SK-N-DZ (cell line): ENCODE measurements at regions not wholly inside any gene's neighbourhood (a gene's known extent, or its start where the extent isn't known, plus 50 kb on each side); places are given as distances from the start of the nearest gene placed in this dataset.

Experiments used
- DNase-seq: peaks from one replicate; pipeline ENCODE4 v3.0.0-alpha.2; 2015; ENCODE audit warnings: low spot score

DNA sequence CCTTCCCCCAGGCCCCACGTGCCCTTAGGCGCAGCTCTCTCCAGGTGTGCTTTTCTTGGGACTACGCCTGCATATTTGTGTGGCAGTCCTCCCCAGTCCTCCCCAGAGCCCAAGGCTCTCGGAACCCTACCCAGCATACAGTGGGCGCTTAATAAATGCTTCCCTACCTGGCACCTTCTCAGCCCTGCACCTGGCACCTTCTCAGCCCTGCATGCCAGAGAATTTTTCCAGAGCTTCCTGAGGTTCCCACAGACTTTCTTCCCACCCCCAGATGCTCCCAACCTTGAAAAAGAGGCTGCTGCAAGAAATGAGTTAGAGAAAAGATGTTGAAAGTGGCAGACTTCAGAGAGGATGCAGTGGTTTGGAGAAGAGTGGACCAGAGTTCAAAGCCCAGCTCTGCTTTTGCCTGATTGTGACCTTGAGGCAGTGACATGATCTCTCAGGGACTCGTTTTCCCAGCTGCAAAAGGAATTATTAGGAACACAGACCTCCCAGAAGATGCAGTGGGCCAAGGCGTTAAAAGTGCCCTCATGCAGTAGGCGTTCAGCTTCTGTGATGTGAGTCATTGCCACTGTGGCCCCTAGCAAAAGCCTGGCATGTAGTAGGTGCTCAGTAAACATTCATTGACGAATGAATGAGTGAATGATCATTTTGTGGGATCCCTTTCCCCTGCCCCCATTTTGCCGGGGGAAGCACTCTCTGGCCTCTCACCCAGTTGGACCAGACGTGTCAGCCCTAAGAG lies 167.2 kb downstream of the PHETA1 start:
- DNase-seq = no peak

DNA sequence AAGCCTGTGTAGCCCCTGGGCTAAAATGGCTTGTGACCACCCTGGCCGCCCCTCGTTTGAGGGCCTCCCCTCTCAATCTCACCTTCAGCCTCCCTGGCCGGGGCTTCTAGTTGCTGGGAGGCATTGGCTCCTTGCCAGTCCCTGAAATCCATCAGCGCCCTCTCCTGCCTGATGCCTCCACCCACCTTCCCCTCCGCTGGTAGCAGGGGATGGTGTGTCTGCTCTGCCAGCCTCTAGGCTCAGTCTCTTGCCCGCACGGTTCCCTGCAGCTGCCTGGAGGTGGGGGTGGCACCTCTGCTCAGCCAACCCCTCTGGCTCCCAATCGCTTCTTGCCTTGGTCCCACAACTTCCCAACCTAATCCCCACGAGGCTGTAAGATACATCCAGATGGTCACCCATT lies 167.9 kb downstream of the PHETA1 start:
- DNase-seq = no peak

DNA sequence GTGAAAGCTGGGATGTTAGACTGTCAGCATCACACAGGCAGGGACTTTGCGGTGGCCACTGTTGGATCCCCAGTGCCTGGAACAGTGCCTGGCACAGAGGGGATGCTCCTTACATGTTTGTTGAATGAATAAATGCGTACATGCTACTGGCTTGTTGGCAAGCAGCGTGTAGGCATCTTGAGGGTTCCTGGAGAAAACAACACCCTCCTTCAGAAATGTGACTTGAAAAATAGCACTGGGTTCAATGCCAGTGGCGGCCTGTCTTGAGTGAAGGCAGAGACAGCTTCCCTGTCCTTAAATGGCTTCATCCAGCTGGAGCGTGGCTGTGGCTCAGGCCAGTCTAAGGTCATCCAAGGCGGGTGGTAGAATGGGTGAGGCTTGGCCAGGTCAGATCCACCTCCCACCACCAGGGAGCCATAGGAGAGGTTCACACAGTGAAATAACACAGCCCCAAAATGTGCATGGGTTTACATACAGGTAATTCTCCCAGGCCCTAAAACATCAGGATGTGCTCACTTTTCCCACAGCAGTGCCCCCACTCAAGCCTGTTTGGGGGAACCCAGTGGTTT lies 171.4 kb downstream of the PHETA1 start:
- no peak for DNase-seq

GRCh38 chr12:111196532-111196931 lies 172.4 kb downstream of the PHETA1 start:
- DNase-seq = no peak

DNA sequence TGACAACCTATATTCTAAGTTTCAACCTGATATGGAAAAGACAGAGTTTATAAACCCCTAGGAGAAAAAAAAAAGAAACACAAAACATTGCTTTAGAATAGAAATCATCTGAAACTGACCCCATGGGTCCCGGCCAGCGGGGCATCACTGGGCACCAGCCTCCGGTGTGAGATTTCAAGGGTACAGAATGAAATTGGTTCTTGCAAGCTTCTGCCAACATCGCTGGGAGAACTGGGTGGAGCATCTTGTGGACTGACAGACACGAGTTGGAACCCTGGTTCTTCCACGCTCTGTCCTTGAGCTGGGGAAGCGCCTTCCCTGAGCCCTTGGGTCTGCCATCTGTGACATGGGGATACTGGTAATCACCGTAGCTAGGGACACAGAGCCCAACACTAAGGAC lies 173.6 kb downstream of the PHETA1 start:
- DNase-seq = no peak

- DNase-seq = no peak
These were observed 174.2 kb downstream of the PHETA1 start for GRCh38 chr12:111194703-111195051.

- DNase-seq = no peak
These were observed 174.8 kb downstream of the PHETA1 start for GRCh38 chr12:111193977-111194702.

GRCh38 chr12:111193496-111193895 lies 175.4 kb downstream of the PHETA1 start:
- no peak for DNase-seq

GRCh38 chr12:111193067-111193466 lies 175.8 kb downstream of the PHETA1 start:
- DNase-seq = no peak

DNA sequence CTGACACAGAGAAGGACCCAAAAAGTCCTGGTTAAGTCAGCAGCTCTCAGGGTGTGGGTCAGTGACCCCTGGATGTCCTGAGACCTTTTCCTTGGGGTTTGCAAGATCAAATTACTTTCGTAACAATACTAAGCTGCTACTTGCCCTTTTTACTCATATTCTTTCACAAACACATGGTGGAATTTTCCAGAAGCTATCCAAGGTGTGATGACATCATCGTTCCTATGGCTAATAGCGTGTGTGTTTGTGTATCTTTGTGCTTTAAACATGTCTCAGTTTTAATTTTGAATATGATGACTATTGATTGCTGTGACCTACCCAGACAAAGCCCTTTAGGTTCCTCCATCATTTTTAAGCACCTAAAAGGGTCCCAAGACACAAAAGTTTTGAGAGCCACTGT lies 176.2 kb downstream of the PHETA1 start:
- DNase-seq = no peak

- DNase-seq = no peak
These were observed 178.0 kb downstream of the PHETA1 start for GRCh38 chr12:111190741-111191526.

DNA sequence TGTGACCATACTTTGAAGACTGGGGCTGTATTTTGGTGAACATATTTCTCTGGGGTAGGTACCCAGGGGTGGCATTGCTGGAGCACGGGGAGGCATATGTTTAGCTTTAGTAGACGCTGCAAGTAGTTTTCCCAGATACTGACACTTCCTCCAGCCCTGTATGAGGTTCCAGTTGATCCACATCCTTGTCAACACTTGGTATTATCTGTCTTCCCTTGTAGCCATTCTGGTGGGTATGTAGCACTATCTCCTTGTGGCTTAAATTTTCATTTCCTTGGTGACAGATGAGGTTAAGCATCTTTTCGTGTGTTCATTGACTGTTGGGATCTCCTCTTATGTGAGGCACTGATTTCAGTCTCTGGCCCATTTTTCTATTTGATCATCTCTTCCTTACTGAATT lies 179.1 kb downstream of the PHETA1 start:
- no peak for DNase-seq

- DNase-seq = no peak
These were observed 180.5 kb downstream of the PHETA1 start for GRCh38 chr12:111188436-111188835.

DNA sequence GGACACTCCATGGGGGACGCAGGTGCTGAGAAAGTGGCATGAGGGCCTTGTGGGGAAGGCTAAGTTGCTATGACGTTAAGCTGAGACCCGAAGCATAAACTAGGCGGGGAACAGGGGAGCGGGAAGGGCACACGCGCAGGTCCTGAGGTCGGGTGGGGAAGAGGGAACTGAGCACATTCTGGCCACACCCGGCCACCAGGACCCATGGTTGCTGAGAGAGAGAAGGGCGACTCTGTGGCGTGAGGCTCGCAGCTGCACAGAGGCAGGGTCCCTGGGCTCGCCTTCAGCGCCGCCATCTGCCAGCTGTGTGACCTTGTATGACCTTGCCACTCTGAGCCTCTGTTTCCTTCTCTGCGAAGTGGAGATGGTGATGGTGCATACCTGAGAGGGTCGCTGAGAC lies 182.5 kb downstream of the PHETA1 start:
- DNase-seq = no peak

- DNase-seq = no peak
These were observed 183.0 kb downstream of the PHETA1 start for GRCh38 chr12:111185889-111186227.

- no peak for DNase-seq
These were observed 183.5 kb downstream of the PHETA1 start for GRCh38 chr12:111185206-111185888.

DNA sequence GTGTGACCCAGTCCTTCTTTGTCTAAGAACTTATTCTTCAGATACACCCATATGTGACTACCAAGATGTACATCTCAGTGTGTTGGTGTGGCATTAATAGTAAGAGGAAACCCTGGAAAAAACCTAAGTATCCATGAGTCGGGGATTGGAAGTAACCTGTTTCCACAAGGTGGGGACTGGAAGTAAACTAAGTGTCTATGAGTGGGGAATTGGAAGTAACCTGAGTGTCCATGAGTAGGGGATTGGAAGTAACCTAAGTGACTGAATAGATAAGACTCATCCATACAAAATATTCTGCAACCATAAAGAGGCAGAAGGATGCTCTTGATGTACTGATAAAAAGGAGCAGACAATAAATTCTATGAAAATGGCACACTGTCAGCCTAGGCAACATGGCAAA lies 184.7 kb downstream of the PHETA1 start:
- no peak for DNase-seq

DNA sequence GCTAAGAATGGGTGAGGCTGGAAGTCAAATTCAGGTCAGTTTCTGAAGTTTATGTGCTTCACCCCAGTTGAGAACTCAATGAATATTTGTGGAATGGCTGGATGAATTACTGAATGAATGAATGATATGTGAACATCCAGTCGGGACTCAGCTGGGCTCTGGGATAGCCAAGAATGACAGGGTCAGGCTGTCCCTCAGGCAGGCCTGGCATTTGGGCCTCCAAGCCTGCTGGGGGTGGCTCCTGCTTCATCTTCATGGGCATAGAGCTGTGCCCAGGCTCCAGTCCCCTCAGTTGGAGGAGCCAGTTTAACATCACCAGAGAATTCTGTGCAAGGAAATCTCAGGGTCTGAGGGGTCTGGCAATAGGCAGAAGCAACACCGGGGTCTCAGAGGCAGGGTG lies 185.8 kb downstream of the PHETA1 start:
- DNase-seq = no peak

GRCh38 chr12:111182382-111182781 lies 186.5 kb downstream of the PHETA1 start:
- no peak for DNase-seq

- peak; percentile 98 for DNase-seq
These were observed 187.7 kb downstream of the PHETA1 start for GRCh38 chr12:111181143-111181726.

DNA sequence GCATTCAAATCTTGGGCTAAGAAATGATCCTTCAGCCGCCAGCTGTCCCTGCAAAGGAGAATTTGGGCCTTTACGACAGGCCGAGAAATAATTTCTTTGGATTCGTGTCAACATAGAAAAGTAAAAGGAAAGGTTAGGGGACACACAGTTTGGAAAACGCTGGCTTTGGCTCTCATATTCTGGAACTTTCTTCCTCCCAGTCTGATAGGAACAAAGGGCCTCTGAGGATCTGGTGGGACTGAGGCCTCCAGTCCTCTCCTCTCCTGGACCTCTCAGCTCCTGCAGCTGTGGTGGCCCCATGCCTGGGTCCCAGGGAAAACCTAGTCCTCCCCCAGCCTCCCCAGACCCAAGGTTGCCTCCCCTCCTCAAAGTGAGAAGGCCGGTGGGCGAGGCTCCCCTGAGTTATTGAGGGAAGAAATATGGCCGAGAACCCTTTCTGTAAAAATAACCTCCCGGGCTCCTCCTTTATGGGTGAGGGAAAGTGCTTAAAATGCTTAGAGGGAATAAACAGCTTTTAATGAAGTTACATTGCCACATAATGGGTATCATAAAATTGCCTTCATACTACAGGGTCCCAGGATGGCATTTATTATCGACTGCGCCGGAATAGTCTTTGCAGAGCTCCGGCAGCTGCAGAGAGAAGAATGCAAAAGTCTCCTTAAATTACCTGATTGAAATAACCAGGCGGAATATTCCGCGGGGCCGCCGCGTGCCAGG lies 188.3 kb downstream of the PHETA1 start:
- DNase-seq = no peak
